ENCODE measurements at regions not wholly inside any gene's neighbourhood (a gene's known extent, or its start where the extent isn't known, plus 50 kb on each side); places are given as distances from the start of the nearest gene placed in this dataset.
"Not testable (repeated sequence)": the region's sequence is repeated elsewhere in the genome, so short reads cannot be mapped to it uniquely, and the experiment has no call there.

DNA sequence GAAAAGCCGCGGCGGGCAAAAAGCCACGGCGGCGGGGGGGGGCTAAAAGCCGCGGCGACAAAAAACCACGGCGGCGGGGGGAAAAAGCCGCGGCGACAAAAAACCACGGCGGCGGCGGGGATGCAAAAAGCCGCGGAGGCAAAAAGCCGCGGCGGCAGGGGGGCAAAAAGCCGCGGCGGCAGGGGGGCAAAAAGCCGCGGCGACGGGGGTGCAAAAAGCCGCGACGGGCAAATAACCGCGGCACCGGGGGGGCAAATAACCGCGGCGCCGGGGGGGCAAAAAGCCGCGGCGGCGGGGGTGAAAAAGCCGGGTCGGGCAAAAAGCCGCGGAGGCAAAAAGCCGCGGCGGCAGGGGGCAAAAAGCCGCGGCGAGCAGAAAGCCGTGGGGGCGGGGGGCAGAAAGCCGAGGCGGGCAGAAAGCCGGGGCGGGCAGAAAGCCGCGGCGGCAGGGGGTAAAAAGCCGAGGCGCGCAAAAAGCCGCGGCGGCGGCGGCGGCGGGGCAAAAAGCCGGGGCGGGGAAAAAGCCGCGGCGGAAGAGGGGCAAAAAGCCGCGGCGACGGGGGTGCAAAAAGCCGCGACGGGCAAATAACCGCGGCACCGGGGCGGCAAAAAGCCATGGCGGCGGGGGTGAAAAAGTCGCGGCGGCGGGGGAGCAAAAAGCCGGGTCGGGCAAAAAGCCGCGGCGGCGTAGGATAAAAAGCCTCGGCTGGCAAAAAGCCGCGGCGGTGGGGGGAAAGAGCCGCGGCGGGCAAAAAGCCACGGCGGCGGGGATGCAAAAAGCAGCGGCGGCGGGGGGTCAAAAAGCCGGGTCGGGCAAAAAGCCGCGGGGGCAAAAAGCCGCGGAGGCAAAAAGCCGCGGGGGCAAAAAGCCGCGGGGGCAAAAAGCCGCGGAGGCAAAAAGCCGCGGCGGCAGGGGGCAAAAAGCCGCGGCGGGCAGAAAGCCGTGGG, 1632.4 kb downstream of the RPIA start:
- DNase-seq; H3K36me3 ChIP-seq (ENCODE audit: insufficient read depth, low read length); H3K27me3 ChIP-seq (ENCODE audit: insufficient read depth, low read length); CTCF ChIA-PET (ENCODE audit: partially characterized antibody); H3K4me1 Mint-ChIP-seq; H3K9me3 Mint-ChIP-seq; POLR2A ChIA-PET (ENCODE audit: partially characterized antibody); H3K4me1 ChIP-seq (ENCODE audit: insufficient read depth, low read length); H3K4me3 ChIP-seq (ENCODE audit: low read length in 2 of 2); H3K27ac ChIP-seq (ENCODE audit: low read depth, low read length); H3K9me3 ChIP-seq (ENCODE audit: control insufficient read depth in 1 of 2, low read length in 2 of 2); H3K36me3 Mint-ChIP-seq; intact Hi-C loops (cut with micrococcal nuclease); H3K27me3 Mint-ChIP-seq; H3K27ac Mint-ChIP-seq: not testable (repeated sequence)
- H3K4me3 Mint-ChIP-seq: peak overlapping the region in 4 of 8 donors; percentile 26 to 68 (median 44)

DNA sequence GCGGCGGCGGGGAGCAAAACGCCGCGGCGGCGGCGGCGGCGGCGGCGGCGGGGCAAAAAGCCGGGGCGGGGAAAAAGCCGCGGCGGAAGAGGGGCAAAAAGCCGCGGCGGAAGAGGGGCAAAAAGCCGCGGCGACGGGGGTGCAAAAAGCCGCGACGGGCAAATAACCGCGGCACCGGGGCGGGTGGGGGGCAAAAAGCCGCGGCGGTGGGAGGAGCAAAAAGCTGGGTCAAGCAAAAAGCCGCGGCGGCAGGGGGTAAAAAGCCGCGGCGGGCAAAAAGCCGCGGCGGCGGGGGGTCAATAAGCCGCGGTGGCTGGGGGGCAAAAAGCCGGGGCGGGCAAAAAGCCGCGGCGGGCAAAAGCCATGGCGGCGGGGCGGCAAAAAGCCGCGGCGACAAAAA, 1633.2 kb downstream of the RPIA start:
- H3K27me3 ChIP-seq (ENCODE audit: insufficient read depth, low read length); H3K4me3 ChIP-seq (ENCODE audit: low read length in 2 of 2); H3K36me3 Mint-ChIP-seq; H3K4me3 Mint-ChIP-seq; H3K27me3 Mint-ChIP-seq; H3K27ac Mint-ChIP-seq; H3K27ac ChIP-seq (ENCODE audit: low read depth, low read length); H3K9me3 ChIP-seq (ENCODE audit: control insufficient read depth in 1 of 2, low read length in 2 of 2); H3K4me1 Mint-ChIP-seq; intact Hi-C loops (cut with micrococcal nuclease); H3K4me1 ChIP-seq (ENCODE audit: insufficient read depth, low read length); H3K9me3 Mint-ChIP-seq; POLR2A ChIA-PET (ENCODE audit: partially characterized antibody); DNase-seq; CTCF ChIA-PET (ENCODE audit: partially characterized antibody); H3K36me3 ChIP-seq (ENCODE audit: insufficient read depth, low read length): not testable (repeated sequence)

DNA sequence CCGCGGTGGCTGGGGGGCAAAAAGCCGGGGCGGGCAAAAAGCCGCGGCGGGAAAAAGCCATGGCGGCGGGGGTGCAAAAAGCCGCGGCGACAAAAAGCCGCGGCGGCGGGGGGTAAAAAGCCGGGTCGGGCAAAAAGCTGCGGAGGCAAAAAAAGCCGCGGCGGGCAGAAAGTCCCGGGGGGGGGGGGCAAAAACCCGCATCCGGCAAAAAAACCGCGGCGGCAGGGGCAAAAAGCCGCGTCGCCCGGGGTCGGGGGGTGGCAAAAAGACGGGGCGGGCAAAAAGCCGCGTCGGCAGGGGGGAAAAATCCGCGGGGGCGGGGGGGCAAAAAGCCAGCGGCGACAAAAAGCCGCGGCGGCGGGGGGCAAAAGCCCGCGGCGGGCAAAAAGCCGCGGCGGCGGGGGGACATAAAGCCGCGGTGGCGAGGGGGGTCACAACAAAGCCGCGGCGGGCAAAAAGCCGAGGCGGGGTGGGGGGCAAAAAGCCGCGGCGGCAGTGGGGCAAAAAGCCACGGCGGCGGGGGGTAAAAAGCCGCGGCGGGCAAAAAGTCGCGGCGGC, 1634.4 kb downstream of the RPIA start:
- POLR2A ChIA-PET (ENCODE audit: partially characterized antibody); H3K4me1 Mint-ChIP-seq; H3K4me1 ChIP-seq (ENCODE audit: insufficient read depth, low read length); H3K9me3 Mint-ChIP-seq; H3K27ac ChIP-seq (ENCODE audit: low read depth, low read length); H3K27me3 Mint-ChIP-seq; H3K4me3 ChIP-seq (ENCODE audit: low read length in 2 of 2); H3K4me3 Mint-ChIP-seq; CTCF ChIA-PET (ENCODE audit: partially characterized antibody); H3K27me3 ChIP-seq (ENCODE audit: insufficient read depth, low read length); H3K9me3 ChIP-seq (ENCODE audit: control insufficient read depth in 1 of 2, low read length in 2 of 2); H3K36me3 Mint-ChIP-seq; H3K27ac Mint-ChIP-seq; DNase-seq; H3K36me3 ChIP-seq (ENCODE audit: insufficient read depth, low read length); intact Hi-C loops (cut with micrococcal nuclease): not testable (repeated sequence)

DNA sequence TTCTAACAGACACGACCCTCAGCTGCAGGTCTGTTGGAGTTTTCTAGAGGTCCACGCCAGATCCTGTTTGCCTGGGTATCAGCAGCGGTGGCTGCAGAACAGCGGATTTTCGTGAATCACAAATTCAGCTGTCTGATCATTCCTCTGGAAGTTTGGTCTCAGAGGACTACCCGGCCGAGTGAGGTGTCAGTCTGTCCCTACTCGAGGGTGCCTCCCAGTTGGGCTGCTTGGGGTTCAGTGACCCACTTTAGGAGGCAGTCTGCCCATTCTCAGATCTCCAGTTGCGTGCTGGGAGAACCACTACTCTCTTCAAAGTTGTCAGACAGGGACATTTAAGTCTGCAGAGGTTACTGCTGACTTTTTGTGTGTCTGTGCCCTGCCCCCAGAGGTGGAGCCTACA, 1664.1 kb downstream of the RPIA start:
- H3K27ac ChIP-seq (ENCODE audit: low read depth, low read length); H3K27me3 Mint-ChIP-seq; intact Hi-C loops (cut with micrococcal nuclease); CTCF ChIA-PET (ENCODE audit: partially characterized antibody); DNase-seq; H3K4me1 Mint-ChIP-seq; H3K9me3 ChIP-seq (ENCODE audit: control insufficient read depth in 1 of 2, low read length in 2 of 2); H3K36me3 Mint-ChIP-seq; H3K4me1 ChIP-seq (ENCODE audit: insufficient read depth, low read length); H3K4me3 Mint-ChIP-seq; H3K27me3 ChIP-seq (ENCODE audit: insufficient read depth, low read length); POLR2A ChIA-PET (ENCODE audit: partially characterized antibody); H3K4me3 ChIP-seq (ENCODE audit: low read length in 2 of 2); H3K27ac Mint-ChIP-seq; H3K36me3 ChIP-seq (ENCODE audit: insufficient read depth, low read length): not testable (repeated sequence)
- peaks cover 0 to 12% (median 7%) of the 10 kb centered on the region in 8 donors for H3K9me3 Mint-ChIP-seq

DNA sequence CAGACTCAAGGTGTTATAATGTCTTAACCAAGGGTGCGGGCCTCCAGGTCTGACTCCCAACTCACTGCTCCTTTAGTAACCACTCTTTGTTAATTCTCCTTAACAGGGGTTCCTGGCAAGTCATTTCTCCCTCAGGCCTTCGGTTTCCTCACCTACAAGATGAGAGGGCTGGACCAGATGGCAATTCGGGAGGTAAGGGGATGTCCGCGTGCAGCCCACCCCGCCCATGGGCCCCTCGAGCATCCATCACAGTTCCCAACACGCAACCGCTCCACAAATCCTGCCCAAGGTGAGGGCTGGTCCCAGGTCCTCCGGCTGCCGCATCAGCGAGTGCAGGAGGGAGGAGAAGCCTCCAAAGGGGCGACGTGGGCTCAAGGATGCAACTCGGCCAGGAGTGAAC, 1667.9 kb downstream of the RPIA start:
- H3K4me1 Mint-ChIP-seq; H3K9me3 ChIP-seq (ENCODE audit: control insufficient read depth in 1 of 2, low read length in 2 of 2); H3K36me3 Mint-ChIP-seq; H3K27me3 Mint-ChIP-seq; POLR2A ChIA-PET (ENCODE audit: partially characterized antibody); H3K4me1 ChIP-seq (ENCODE audit: insufficient read depth, low read length); H3K27me3 ChIP-seq (ENCODE audit: insufficient read depth, low read length); intact Hi-C loops (cut with micrococcal nuclease); H3K27ac ChIP-seq (ENCODE audit: low read depth, low read length); CTCF ChIA-PET (ENCODE audit: partially characterized antibody); DNase-seq; H3K4me3 ChIP-seq (ENCODE audit: low read length in 2 of 2); H3K4me3 Mint-ChIP-seq; H3K36me3 ChIP-seq (ENCODE audit: insufficient read depth, low read length); H3K27ac Mint-ChIP-seq; H3K9me3 Mint-ChIP-seq: not testable (repeated sequence)

DNA sequence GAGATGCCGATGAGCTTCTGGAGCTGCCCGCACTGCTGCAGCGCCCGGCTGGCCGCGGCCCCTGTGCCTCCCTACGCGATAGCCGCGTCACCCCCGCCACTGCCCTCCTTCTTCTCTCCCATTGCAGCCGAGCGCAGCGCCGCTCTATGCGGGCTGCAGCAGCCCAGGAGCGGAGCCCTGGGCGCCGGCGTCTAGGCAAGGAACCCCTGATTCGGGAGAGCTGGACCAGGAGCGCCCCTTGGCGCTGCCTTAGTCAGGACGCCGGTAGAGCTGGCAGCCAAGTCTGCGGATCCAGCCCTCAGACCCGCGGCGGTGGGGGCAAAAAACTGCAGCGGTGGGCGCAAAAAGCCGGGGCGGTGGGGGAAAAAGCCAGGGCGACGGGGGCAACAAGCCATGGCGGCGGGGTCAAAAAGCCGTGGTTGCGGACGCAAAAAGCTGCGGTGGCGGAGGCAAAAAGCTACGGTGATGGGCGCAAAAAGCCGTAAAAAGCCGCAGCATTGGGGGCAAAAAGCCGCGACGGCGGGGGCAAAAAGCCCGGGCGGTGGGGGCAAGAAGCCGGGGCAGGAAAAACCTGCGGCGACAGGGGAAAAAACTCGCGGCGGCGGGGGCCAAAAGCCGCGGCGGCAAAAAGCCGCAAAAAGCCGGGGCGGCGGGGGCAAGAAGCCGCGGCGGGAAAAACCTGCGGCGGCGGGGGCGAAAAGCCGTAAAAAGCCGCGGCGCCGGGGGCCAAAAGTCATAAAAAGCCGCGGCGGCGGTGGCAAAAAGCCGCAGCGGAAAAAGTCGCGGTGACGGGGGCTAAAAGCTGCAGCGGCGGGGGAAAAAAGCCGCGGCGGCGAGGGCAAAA, 1668.6 kb downstream of the RPIA start:
- H3K4me1 ChIP-seq (ENCODE audit: insufficient read depth, low read length); DNase-seq; H3K27me3 ChIP-seq (ENCODE audit: insufficient read depth, low read length); H3K9me3 ChIP-seq (ENCODE audit: control insufficient read depth in 1 of 2, low read length in 2 of 2); H3K27ac ChIP-seq (ENCODE audit: low read depth, low read length); CTCF ChIA-PET (ENCODE audit: partially characterized antibody); H3K36me3 ChIP-seq (ENCODE audit: insufficient read depth, low read length); H3K36me3 Mint-ChIP-seq; H3K27me3 Mint-ChIP-seq; intact Hi-C loops (cut with micrococcal nuclease); POLR2A ChIA-PET (ENCODE audit: partially characterized antibody); H3K27ac Mint-ChIP-seq; H3K4me3 ChIP-seq (ENCODE audit: low read length in 2 of 2); H3K4me1 Mint-ChIP-seq; H3K9me3 Mint-ChIP-seq; H3K4me3 Mint-ChIP-seq: not testable (repeated sequence)

DNA sequence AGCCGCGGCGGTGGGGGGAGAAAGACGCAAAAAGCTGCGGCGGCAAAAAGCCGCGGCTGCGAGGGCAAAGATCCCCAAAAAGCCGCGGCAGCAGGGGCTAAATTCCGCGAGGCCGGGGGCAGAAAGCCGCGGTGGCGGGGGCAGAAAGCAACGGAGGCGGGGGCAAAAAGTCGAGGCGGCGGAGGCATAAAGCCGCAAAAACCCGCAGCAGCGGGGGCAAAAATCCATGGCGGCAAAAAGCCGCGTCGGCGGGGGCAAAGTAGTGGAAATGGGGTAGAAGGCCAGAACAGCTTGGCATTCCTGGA, 1669.2 kb downstream of the RPIA start:
- H3K27ac Mint-ChIP-seq; intact Hi-C loops (cut with micrococcal nuclease); H3K4me3 Mint-ChIP-seq; H3K27me3 ChIP-seq (ENCODE audit: insufficient read depth, low read length); H3K4me3 ChIP-seq (ENCODE audit: low read length in 2 of 2); H3K36me3 ChIP-seq (ENCODE audit: insufficient read depth, low read length); H3K4me1 Mint-ChIP-seq; POLR2A ChIA-PET (ENCODE audit: partially characterized antibody); H3K9me3 ChIP-seq (ENCODE audit: control insufficient read depth in 1 of 2, low read length in 2 of 2); H3K4me1 ChIP-seq (ENCODE audit: insufficient read depth, low read length); DNase-seq; H3K36me3 Mint-ChIP-seq; H3K27me3 Mint-ChIP-seq; H3K27ac ChIP-seq (ENCODE audit: low read depth, low read length); CTCF ChIA-PET (ENCODE audit: partially characterized antibody): not testable (repeated sequence)
- H3K9me3 Mint-ChIP-seq: peaks cover 0 to 10% (median 6%) of the 10 kb centered on the region in 8 donors

All from CD4-positive, alpha-beta memory T cell (primary cell).